ENCODE measurements at regions not wholly inside any gene's neighbourhood (a gene's known extent, or its start where the extent isn't known, plus 50 kb on each side); places are given as distances from the start of the nearest gene placed in this dataset.

- Histone ChIP-seq H3K4me2 (replicated peaks; ENCODE audit: low read depth, low read length, poor library complexity, severe bottlenecking) (no peak overlapping the region), H3K27ac (ENCODE audit: low read length in 2 of 2) (no peak overlapping the region), H4K20me1 (ENCODE audit: control insufficient read depth, insufficient read depth, low read length, poor library complexity, severe bottlenecking) (no peaks in the 10 kb centered on the region), H3K9me3 (ENCODE audit: control extremely low read depth in 1 of 3, control insufficient read depth in 2 of 3, insufficient read depth in 1 of 3, low read length in 2 of 3) (no peaks in the 10 kb centered on the region), H3K9ac (ENCODE audit: low read length) (no peak overlapping the region), H3K4me3 (ENCODE audit: control extremely low read depth in 1 of 5, extremely low read depth in 1 of 5, insufficient read depth in 1 of 5, low read depth in 2 of 5, low read length in 4 of 5) (no peak overlapping the region), H3K79me2 (ENCODE audit: control insufficient read depth, insufficient read depth, low read length) (no peaks in the 10 kb centered on the region), H3K36me3 (replicated peaks in 1 of 2; ENCODE audit: control extremely low read depth in 1 of 2, control insufficient read depth in 1 of 2, extremely low read depth in 1 of 2, insufficient read depth in 2 of 2, low read length in 1 of 2) (no peaks in the 10 kb centered on the region), H2AFZ (ENCODE audit: insufficient read depth, low read depth, low read length, poor library complexity, severe bottlenecking) (no peak overlapping the region), H3K4me1 (ENCODE audit: control insufficient read depth in 2 of 2, insufficient read depth in 2 of 2, low read length in 2 of 2) (no peaks in the 10 kb centered on the region), H3K27me3 (replicated peaks in 1 of 4; ENCODE audit: control extremely low read depth in 1 of 4, control insufficient read depth in 3 of 4, insufficient read depth in 4 of 4, low read length in 3 of 4) (peaks cover 0 to 12% (median 4%) of the 10 kb centered on the region in 4 experiments)
- ChIA-PET POLR2A (no interaction called here), CTCF (no interaction called here)
- intact Hi-C loops (cut with micrococcal nuclease) = no loop called here
- WGBS (ENCODE audit: insufficient coverage) = 70% methylated on average over 3 of the region's 3 CpGs
- peaks cover 46% of the 10 kb centered on the region for H3K27me3 Mint-ChIP-seq
- H3K27ac Mint-ChIP-seq = no peak overlapping the region
- DNase-seq (no peak), ATAC-seq (ENCODE audit: low read depth) (no peak)
- no peaks in the 10 kb centered on the region for H3K4me1 Mint-ChIP-seq
- TF ChIP-seq EZH2 (IDR thresholded peaks at IDR 0.05; ENCODE audit: borderline replicate concordance, insufficient read depth, low read depth, low read length, poor library complexity, severe bottlenecking) (no peak), CTCF (IDR thresholded peaks at IDR 0.05) (no peak)
- no peaks in the 10 kb centered on the region for H3K9me3 Mint-ChIP-seq (ENCODE audit: insufficient read depth)
- H3K4me3 Mint-ChIP-seq = no peak overlapping the region
Measured at GRCh38 chr15:79728867-79729266, 167.9 kb downstream of the MTHFS start.

GRCh38 chr15:79736435-79737000 lies 160.3 kb downstream of the MTHFS start:
- no peak for TF ChIP-seq CTCF (IDR thresholded peaks at IDR 0.05)
- TF ChIP-seq EZH2 (IDR thresholded peaks at IDR 0.05; ENCODE audit: borderline replicate concordance, insufficient read depth, low read depth, low read length, poor library complexity, severe bottlenecking) = no peak
- DNase-seq = no peak

More at GRCh38 chr15:79736435-79737000, 160.3 kb downstream of the MTHFS start:
- Histone ChIP-seq H3K4me2 (replicated peaks; ENCODE audit: low read depth, low read length, poor library complexity, severe bottlenecking) (no peak overlapping the region), H3K27me3 (replicated peaks in 1 of 4; ENCODE audit: control extremely low read depth in 1 of 4, control insufficient read depth in 3 of 4, insufficient read depth in 4 of 4, low read length in 3 of 4) (no peaks in the 10 kb centered on the region), H3K79me2 (ENCODE audit: control insufficient read depth, insufficient read depth, low read length) (no peaks in the 10 kb centered on the region), H4K20me1 (ENCODE audit: control insufficient read depth, insufficient read depth, low read length, poor library complexity, severe bottlenecking) (no peaks in the 10 kb centered on the region), H3K4me1 (ENCODE audit: control insufficient read depth in 2 of 2, insufficient read depth in 2 of 2, low read length in 2 of 2) (no peaks in the 10 kb centered on the region), H3K4me3 (ENCODE audit: control extremely low read depth in 1 of 5, extremely low read depth in 1 of 5, insufficient read depth in 1 of 5, low read depth in 2 of 5, low read length in 4 of 5) (no peak overlapping the region), H3K27ac (ENCODE audit: low read length in 2 of 2) (no peak overlapping the region), H2AFZ (ENCODE audit: insufficient read depth, low read depth, low read length, poor library complexity, severe bottlenecking) (no peak overlapping the region), H3K9me3 (ENCODE audit: control extremely low read depth in 1 of 3, control insufficient read depth in 2 of 3, insufficient read depth in 1 of 3, low read length in 2 of 3) (peaks cover 0 to 8% (median 4%) of the 10 kb centered on the region in 3 donors), H3K9ac (ENCODE audit: low read length) (no peak overlapping the region), H3K36me3 (replicated peaks in 1 of 2; ENCODE audit: control extremely low read depth in 1 of 2, control insufficient read depth in 1 of 2, extremely low read depth in 1 of 2, insufficient read depth in 2 of 2, low read length in 1 of 2) (no peaks in the 10 kb centered on the region)
- intact Hi-C loops (cut with micrococcal nuclease) = no loop called here
- no peak overlapping the region for H3K27ac Mint-ChIP-seq
- 100% methylated on average over 1 of the region's 1 CpG for WGBS (ENCODE audit: insufficient coverage)
- peaks cover 11% of the 10 kb centered on the region for H3K9me3 Mint-ChIP-seq (ENCODE audit: insufficient read depth)
- H3K27me3 Mint-ChIP-seq = peaks cover 19% of the 10 kb centered on the region
- no peak for ATAC-seq (ENCODE audit: low read depth)
- no peaks in the 10 kb centered on the region for H3K4me1 Mint-ChIP-seq
- ChIA-PET CTCF (no interaction called here), POLR2A (no interaction called here)
- no peak overlapping the region for H3K4me3 Mint-ChIP-seq

Measured in B cell (primary cell).